Adrenal gland (tissue), 9 donors: ENCODE measurements at regions not wholly inside any gene's neighbourhood (a gene's known extent, or its start where the extent isn't known, plus 50 kb on each side); places are given as distances from the start of the nearest gene placed in this dataset.
A peak's percentile ranks its signal among the peaks of the same experiment; 100 is the strongest.

Source experiments
- DNase-seq, 7 donors: peaks; one replicate each; pipeline ENCODE4 v3.0.0-alpha.2; 2019 to 2020
- H3K27ac ChIP-seq, 5 donors: fragments of 200-600 bp; sonication (generic) in 4 of 5; 1 replicate in 3 of 5; 2 replicates in 2 of 5; pipeline versions ENCODE4 v1.5.1 to v1.8.0; 2016 to 2020; ENCODE audit warnings: mild to moderate bottlenecking in 1 of 5
- H3K27me3 ChIP-seq: fragments of 200-600 bp; 2 replicates; pipeline ENCODE4 v1.8.0; 2021
- H3K36me3 ChIP-seq, 2 donors: fragments of 200-600 bp; replicated peaks in 1 of 2; 1 replicate in 1 of 2; 2 replicates in 1 of 2; pipeline versions ENCODE4 v1.5.1 to v1.8.0; 2018 to 2022
- H3K4me1 ChIP-seq, 2 donors: fragments of 200-600 bp; replicated peaks in 1 of 2; 1 replicate in 1 of 2; 2 replicates in 1 of 2; pipeline versions ENCODE4 v1.5.1 to v1.8.0; 2018 to 2021
- H3K4me3 ChIP-seq, 4 donors: fragments of 200-600 bp; sonication (generic) in 3 of 4; one replicate each; pipeline ENCODE4 v1.5.1; 2016 to 2018
- H3K9me3 ChIP-seq, 3 donors: fragments of 200-600 bp; sonication (generic) in 1 of 3; replicated peaks in 1 of 3; 1 replicate in 2 of 3; 2 replicates in 1 of 3; pipeline versions ENCODE4 v1.5.1 to v1.8.0; 2016 to 2021
- CTCF ChIP-seq, 6 experiments: fragments of 450-650 bp in 4 of 6; fragments of 200-600 bp in 2 of 6; sonication (generic) in 1 of 6; IDR thresholded peaks; 1 replicate in 5 of 6; 2 replicates in 1 of 6; pipeline versions ENCODE4 v1.5.1 to v1.8.0; 2016 to 2021; ENCODE audit warnings: antibody characterized with exemption in 6 of 6, mild to moderate bottlenecking in 2 of 6, moderate library complexity in 1 of 6
- POLR2A ChIP-seq, 2 donors: fragments of 450-650 bp; IDR thresholded peaks; one replicate each; pipeline ENCODE4 v1.6.1; 2017; ENCODE audit warnings: antibody characterized with exemption in 2 of 2, mild to moderate bottlenecking in 2 of 2, moderate library complexity in 1 of 2
- WGBS, 4 donors: extraction: QIAGEN DNeasy Blood & Tissue Kit in 2 of 4; methylation state at CpG; one replicate each; pipeline versions ENCODE4 v1.1.5 to v1.1.7; 2013 to 2017; 5-methylcytosine and 5-hydroxymethylcytosine counted together
- intact Hi-C, 2 donors: fragments of 100-400 bp; cut with DNase I; formaldehyde crosslinking; loops; one replicate each; pipeline versions ENCODE4 v1.14.1 to v1.15.0; 2022 to 2023
- small RNA-seq, 2 donors: library from RNA; depleted of rRNA; stranded (forward); fragments of <200 nt; gene quantifications; one replicate each; pipeline ENCODE3, GENCODE V24; 2016
- donor health status: healthy with polysubstance abuse.
- donor health status: Bipolar disorder and iron deficiency.
- donor health status: DM: yes; HTN: yes; CAD: no.
- donor health status: DM: no; HTN: no; CAD: no.
- donor health status: DM: no; HTN: no; CAD: no.

GRCh38 chr12:124365726-124366430 lies 71.0 kb downstream of the RFLNA start:
- H3K4me1 ChIP-seq = peaks cover 47 to 58% of the 10 kb centered on the region in 2 donors
- TF ChIP-seq POLR2A (IDR thresholded peaks at IDR 0.05) = no peak
- TF ChIP-seq CTCF (IDR thresholded peaks at IDR 0.05) = no peak
- H3K27ac ChIP-seq = peak overlapping the region in 2 of 5 donors; percentile 10 to 47
- intact Hi-C loops = no loop called here
- no peak for DNase-seq
- H3K9me3 ChIP-seq = no peaks in the 10 kb centered on the region
- no peaks in the 10 kb centered on the region for H3K27me3 ChIP-seq
- WGBS, 4 donors = 88 to 93% (median 90%) methylated on average over 19 to 23 of the region's 23 CpGs
- H3K4me3 ChIP-seq = no peak overlapping the region
- peaks cover 0 to 56% of the 10 kb centered on the region in 2 donors for H3K36me3 ChIP-seq

Small RNA genes in the stretch of these regions (small RNA-seq; reads per million reads assigned to genes)
- gene AC073916.1 = 0 reads per million in 2 donors
